ENCODE measurements at regions not wholly inside any gene's neighbourhood (a gene's known extent, or its start where the extent isn't known, plus 50 kb on each side); places are given as distances from the start of the nearest gene placed in this dataset.

- TF ChIP-seq TCF7 (IDR thresholded peaks at IDR 0.05; ENCODE audit: borderline replicate concordance) (no peak), BCOR (IDR thresholded peaks at IDR 0.05) (no peak), KDM1A (IDR thresholded peaks at IDR 0.05) (no peak), FOS (IDR thresholded peaks at IDR 0.05; ENCODE audit: extremely low read depth, insufficient read length) (no peak), TGIF2 (CRISPR knock-in tag; IDR thresholded peaks at IDR 0.05) (no peak), ARHGAP35 (IDR thresholded peaks at IDR 0.05; ENCODE audit: partially characterized antibody) (no peak)
- TF ChIP-seq, protein P1, sequence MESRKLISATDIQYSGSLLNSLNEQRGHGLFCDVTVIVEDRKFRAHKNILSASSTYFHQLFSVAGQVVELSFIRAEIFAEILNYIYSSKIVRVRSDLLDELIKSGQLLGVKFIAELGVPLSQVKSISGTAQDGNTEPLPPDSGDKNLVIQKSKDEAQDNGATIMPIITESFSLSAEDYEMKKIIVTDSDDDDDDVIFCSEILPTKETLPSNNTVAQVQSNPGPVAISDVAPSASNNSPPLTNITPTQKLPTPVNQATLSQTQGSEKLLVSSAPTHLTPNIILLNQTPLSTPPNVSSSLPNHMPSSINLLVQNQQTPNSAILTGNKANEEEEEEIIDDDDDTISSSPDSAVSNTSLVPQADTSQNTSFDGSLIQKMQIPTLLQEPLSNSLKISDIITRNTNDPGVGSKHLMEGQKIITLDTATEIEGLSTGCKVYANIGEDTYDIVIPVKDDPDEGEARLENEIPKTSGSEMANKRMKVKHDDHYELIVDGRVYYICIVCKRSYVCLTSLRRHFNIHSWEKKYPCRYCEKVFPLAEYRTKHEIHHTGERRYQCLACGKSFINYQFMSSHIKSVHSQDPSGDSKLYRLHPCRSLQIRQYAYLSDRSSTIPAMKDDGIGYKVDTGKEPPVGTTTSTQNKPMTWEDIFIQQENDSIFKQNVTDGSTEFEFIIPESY (CRISPR knock-in tag; IDR thresholded peaks at IDR 0.05): no peak
These were observed 116.8 kb upstream of the RPS6KA3 start for GRCh38 chrX:20383477-20383876.

Data from K562 (cell line).